Muscle of leg (tissue), 3 donors: ENCODE measurements at regions not wholly inside any gene's neighbourhood (a gene's known extent, or its start where the extent isn't known, plus 50 kb on each side); places are given as distances from the start of the nearest gene placed in this dataset.
A peak's percentile ranks its signal among the peaks of the same experiment; 100 is the strongest.

Source experiments
- DNase-seq: peaks from one replicate; pipeline ENCODE4 v3.0.0; 2013
- H3K27ac ChIP-seq: one replicate; pipeline ENCODE4 v1.5.1; 2013; ENCODE audit warnings: mild to moderate bottlenecking, low read length, control low read depth
- H3K27me3 ChIP-seq: one replicate; pipeline ENCODE4 v1.6.1; 2013; ENCODE audit warnings: low read length; ENCODE audit not compliant: control insufficient read depth, insufficient read depth
- H3K36me3 ChIP-seq: one replicate; pipeline ENCODE4 v1.6.1; 2013; ENCODE audit warnings: low read length; ENCODE audit not compliant: control insufficient read depth, insufficient read depth
- H3K4me1 ChIP-seq: one replicate; pipeline ENCODE4 v1.6.1; 2013; ENCODE audit warnings: low read length; ENCODE audit not compliant: control insufficient read depth, insufficient read depth
- H3K4me3 ChIP-seq: one replicate; pipeline ENCODE4 v1.5.1; 2013; ENCODE audit warnings: low read length, control low read depth
- H3K9me3 ChIP-seq: replicated peaks from 2 replicates; pipeline ENCODE4 v1.6.1; 2013; ENCODE audit warnings: low read depth, low read length; ENCODE audit not compliant: control insufficient read depth
- WGBS: methylation state at CpG from one replicate; pipeline ENCODE4 v1.1.5; 2013; ENCODE audit warnings: missing lambda C conversion rate; ENCODE audit not compliant: insufficient coverage; 5-methylcytosine and 5-hydroxymethylcytosine counted together

DNA sequence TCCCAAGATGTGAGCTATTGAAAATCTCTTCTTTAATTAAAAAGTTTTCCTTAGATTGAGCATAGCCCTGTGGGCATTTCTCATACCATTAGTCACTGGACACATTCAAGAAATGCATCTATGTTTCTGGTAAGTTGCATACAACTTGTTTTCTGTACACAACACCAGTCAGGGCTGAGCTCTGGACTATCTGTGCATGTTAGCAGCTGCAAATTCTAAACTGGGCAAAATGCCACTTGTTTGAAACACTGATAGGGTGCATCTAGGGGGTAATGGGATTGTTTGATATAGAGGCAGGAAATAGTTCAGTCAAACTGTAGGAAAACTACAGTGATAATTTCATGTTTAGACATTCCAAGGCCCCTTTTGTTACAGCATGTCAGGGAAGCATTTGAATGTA is 145.6 kb upstream of the NPY start:
- Histone ChIP-seq H3K4me1 (peaks cover 17% of the 10 kb centered on the region), H3K27me3 (no peaks in the 10 kb centered on the region), H3K9me3 (no peaks in the 10 kb centered on the region), H3K36me3 (no peaks in the 10 kb centered on the region), H3K27ac (no peak overlapping the region), H3K4me3 (no peak overlapping the region)
- DNase-seq, result peak; percentile 51

DNA sequence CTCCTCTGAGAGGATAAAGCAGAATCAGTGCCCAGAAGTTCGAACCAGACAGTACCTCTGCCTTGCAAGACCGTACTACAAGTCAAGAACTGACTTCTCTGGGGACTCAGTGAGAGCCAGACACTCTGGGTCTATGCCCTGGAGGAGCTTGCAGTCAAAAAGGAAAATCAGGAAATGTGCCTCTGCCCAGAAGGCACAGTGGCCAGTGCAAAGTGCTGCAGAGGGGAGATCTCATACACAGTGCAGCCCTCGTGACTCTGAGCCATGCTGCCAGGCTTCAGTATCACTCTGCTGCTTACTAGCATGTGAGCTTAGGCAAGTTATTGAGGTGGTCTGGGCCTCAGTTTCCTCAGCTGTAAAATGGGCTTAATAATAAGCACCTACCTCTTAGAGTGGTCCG is 144.0 kb upstream of the NPY start:
- no peaks in the 10 kb centered on the region for H3K27me3 ChIP-seq
- no peaks in the 10 kb centered on the region for H3K36me3 ChIP-seq
- WGBS, result 86% methylated on average over 1 of the region's 4 CpGs
- DNase-seq, result no peak
- no peak overlapping the region for H3K4me3 ChIP-seq
- H3K4me1 ChIP-seq, result peaks cover 17% of the 10 kb centered on the region
- H3K27ac ChIP-seq, result no peak overlapping the region
- H3K9me3 ChIP-seq, result no peaks in the 10 kb centered on the region

DNA sequence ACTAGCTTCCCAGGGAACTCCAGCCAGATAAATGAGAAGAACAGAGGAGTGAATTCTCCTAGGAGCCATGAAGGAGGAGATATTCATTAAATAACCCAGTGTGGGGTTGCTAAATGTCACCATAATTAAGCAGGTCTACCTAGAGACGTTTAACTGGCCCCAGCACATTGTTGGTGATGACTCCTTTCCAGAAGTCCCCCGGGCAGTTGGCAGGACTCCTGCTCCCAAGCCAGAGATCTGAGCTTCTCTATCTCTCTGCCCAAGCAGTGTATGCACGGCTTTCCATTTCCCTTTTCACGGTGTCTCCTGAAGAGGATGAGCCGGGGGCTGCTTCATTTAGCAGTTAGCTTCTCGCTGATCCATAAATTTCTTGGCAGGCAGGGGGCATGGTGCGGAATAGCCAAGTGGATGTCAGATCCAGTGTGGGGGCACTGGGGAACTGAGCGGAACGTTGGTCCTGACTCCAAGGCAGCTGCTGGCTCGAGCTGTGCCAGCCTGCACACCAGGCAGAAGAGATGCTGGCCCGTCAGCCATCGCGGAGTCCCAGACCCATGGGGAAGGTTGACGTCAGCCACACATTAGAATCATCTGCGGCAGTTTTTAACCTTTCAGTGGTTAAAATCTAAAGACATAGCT is 142.0 kb upstream of the NPY start:
- H3K36me3 ChIP-seq, result no peaks in the 10 kb centered on the region
- DNase-seq, result peak; percentile 39
- WGBS, result 46% methylated on average over 12 of the region's 15 CpGs

DNA sequence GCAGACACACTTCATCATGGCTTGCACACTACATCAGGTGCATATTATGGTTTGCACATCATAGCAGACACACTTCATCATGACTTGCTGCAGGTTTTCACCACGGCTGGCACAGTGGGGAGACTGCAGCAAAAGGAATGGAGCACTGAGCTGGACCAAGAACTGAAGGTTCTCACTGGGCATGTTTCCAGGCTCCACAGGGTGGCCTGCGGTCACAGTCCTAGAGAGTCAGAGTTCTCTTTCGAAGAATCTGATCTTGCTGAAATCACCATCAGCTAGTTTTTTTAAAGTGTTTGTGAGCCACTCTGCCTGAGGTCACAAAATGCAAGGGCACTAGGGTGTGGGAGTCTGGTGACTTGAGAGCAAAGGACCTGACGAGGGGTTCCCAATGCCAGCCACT is 140.4 kb upstream of the NPY start:
- Histone ChIP-seq H3K27me3 (no peaks in the 10 kb centered on the region), H3K36me3 (no peaks in the 10 kb centered on the region), H3K4me1 (peaks cover 13% of the 10 kb centered on the region), H3K9me3 (no peaks in the 10 kb centered on the region), H3K27ac (no peak overlapping the region), H3K4me3 (no peak overlapping the region)
- 89% methylated on average over 4 of the region's 4 CpGs for WGBS
- no peak for DNase-seq

More for the DNA sequence above, 142.0 kb upstream of the NPY start:
- peaks cover 17% of the 10 kb centered on the region for H3K4me1 ChIP-seq
- H3K27ac ChIP-seq, result peak overlapping the region; percentile 11
- no peaks in the 10 kb centered on the region for H3K27me3 ChIP-seq
- no peak overlapping the region for H3K4me3 ChIP-seq
- H3K9me3 ChIP-seq, result no peaks in the 10 kb centered on the region

DNA sequence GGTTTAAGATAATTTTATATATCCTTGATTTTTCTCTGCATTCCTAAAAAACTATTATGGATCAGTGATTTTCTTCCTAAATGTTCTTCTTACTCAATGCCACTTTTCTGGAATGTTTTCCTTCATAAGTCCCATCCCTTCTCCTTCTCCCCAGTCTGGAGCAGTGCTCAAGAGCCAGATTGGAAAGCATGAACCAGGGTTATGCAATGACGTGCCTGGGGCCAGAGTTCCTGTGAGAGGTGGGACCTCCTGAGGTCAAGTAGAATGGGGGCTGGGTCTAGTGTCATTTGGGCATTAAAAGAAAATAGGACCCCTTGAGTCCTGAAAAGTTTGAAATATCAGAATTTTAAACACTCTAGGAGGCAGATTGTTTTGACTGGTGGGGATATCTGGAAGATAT is 132.0 kb upstream of the NPY start:
- H3K36me3 ChIP-seq, result no peaks in the 10 kb centered on the region
- no peak overlapping the region for H3K27ac ChIP-seq
- no peaks in the 10 kb centered on the region for H3K27me3 ChIP-seq
- no peak overlapping the region for H3K4me3 ChIP-seq
- 40% methylated on average over 1 of the region's 1 CpG for WGBS
- DNase-seq, result no peak
- peaks cover 3% of the 10 kb centered on the region for H3K9me3 ChIP-seq
- peaks cover 2% of the 10 kb centered on the region for H3K4me1 ChIP-seq

DNA sequence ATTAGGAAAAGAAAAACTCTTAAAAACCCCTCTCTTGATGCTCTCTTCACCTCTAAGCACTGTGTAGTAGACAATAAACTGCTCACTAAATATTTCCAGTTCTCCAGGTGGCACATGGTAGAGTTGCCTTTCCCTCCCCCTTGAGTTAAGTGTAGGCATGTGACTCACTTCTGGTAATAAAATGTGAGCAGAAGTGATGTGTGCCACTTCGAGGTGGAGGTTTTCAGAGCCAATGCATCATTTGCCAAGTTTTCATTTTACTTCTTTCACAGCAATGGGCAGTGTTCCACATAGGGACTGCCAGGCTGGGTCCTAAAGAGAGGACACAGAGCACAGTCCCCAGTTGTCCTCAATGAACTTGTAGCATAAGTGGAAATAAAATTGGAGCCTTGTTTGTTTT is 131.6 kb upstream of the NPY start:
- Histone ChIP-seq H3K9me3 (peaks cover 3% of the 10 kb centered on the region), H3K36me3 (no peaks in the 10 kb centered on the region), H3K4me1 (peaks cover 2% of the 10 kb centered on the region), H3K4me3 (no peak overlapping the region), H3K27ac (no peak overlapping the region), H3K27me3 (no peaks in the 10 kb centered on the region)
- DNase-seq, result no peak
- WGBS, result no CpG with 5 or more reads among the region's 1 CpG

DNA sequence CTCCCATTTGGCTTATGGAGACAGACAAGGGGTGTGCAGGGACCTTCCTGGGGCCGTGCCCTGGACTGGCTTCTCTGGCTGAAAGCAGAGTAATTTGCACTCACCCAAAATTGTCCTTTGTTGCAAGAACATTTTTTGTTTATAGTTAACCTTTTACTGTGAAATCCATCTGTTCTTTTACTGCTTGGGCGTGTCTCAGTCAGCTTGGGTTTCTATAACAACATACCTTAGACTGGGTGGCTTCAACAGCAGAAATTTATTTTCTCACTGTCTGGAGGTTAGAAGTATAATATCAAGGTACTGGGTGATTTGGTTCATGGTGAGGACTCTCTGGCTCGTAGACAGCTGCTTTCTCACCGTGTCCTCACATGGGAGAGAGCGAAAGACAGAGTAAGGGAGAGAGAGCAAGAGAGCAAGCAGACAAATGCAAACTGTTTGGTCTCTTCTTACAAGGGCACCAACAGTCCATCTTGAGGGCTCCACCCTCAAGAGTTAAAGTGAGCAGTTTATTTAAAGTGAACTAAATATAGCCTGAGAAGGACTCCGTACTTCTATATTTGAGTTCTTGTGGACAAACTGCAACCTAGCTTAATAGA is 131.0 kb upstream of the NPY start:
- Histone ChIP-seq H3K9me3 (peaks cover 3% of the 10 kb centered on the region), H3K4me3 (no peak overlapping the region), H3K27me3 (no peaks in the 10 kb centered on the region), H3K27ac (no peak overlapping the region), H3K36me3 (no peaks in the 10 kb centered on the region), H3K4me1 (peaks cover 2% of the 10 kb centered on the region)
- WGBS, result 50% methylated on average over 3 of the region's 6 CpGs
- DNase-seq, result no peak

DNA sequence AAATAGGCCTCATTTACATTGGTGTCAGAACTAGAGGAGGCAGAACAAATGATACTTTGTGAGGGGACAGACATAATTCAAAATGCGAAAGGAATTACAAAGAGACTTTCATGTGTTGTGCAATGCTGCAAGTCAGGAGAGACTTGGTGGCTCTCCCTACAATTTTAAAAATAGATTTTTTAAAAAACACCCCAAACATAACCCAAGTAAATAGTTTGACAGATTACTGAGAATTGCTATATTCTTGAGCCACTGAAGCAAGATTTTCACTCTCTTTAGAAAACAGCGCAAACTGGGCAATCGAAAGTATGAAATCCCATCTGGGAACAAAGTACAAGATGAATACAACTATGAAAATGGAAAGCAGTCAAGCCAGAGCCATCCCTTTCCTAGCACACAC is 126.3 kb upstream of the NPY start:
- DNase-seq, result no peak
- peaks cover 2% of the 10 kb centered on the region for H3K4me1 ChIP-seq
- H3K9me3 ChIP-seq, result no peaks in the 10 kb centered on the region
- no peak overlapping the region for H3K4me3 ChIP-seq
- no CpG with 5 or more reads among the region's 3 CpGs for WGBS
- H3K27ac ChIP-seq, result no peak overlapping the region
- no peaks in the 10 kb centered on the region for H3K27me3 ChIP-seq
- H3K36me3 ChIP-seq, result no peaks in the 10 kb centered on the region

DNA sequence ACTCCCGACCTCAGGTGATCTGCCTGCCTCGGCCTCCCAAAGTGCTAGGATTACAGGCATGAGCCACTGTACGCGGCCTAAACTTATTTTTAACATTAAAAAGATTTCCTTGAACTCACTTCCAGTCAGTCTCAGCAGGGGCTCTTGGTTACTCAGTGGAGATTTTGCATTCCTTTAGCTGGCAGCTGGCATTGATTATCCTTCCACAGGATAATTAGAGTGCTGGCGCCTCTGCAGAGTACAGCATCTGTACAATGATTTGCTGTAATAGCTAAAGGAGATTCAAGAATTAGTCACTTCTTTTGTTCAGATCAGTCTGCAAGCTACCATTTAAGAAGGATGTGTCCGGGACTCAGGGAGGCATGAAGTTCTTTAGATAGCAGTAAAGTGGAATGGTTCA is 125.0 kb upstream of the NPY start:
- WGBS, result 53% methylated on average over 4 of the region's 6 CpGs
- Histone ChIP-seq H3K27ac (no peak overlapping the region), H3K4me1 (peaks cover 2% of the 10 kb centered on the region), H3K9me3 (no peaks in the 10 kb centered on the region), H3K36me3 (no peaks in the 10 kb centered on the region), H3K4me3 (no peak overlapping the region), H3K27me3 (no peaks in the 10 kb centered on the region)
- DNase-seq, result no peak

DNA sequence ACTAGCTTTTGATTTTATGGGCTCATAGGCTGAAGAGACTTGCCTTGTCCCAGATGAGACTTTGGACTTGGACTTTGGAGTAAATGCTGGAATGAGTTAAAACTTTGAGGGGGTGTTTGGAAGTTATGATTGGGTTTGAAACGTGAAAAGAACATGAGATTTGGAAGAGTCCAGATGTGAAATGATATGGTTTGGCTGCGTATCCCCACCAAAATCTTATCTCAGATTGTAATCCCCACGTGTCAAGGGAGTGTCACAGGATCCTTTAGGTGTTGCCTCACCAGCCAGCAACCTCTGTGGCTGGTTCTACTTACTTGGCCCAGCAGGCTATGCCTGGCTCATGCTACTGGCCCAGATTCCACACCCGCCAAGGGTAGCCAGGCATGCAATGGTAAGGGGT is 119.6 kb upstream of the NPY start:
- H3K4me1 ChIP-seq, result no peaks in the 10 kb centered on the region
- H3K27ac ChIP-seq, result no peak overlapping the region
- 80% methylated on average over 3 of the region's 4 CpGs for WGBS
- DNase-seq, result no peak
- peaks cover 2% of the 10 kb centered on the region for H3K27me3 ChIP-seq
- no peak overlapping the region for H3K4me3 ChIP-seq
- H3K36me3 ChIP-seq, result no peaks in the 10 kb centered on the region
- no peaks in the 10 kb centered on the region for H3K9me3 ChIP-seq
